SU-DHL-6 (cell line): ENCODE measurements at regions not wholly inside any gene's neighbourhood (a gene's known extent, or its start where the extent isn't known, plus 50 kb on each side); places are given as distances from the start of the nearest gene placed in this dataset.

Experiments
- H2AFZ ChIP-seq: fragments of 200-600 bp; sonication (generic); 2 replicates; pipeline ENCODE4 v1.6.1; 2014; ENCODE audit warnings: low read depth, mild to moderate bottlenecking, moderate library complexity, mixed read lengths, antibody characterized with exemption, low read length; ENCODE audit not compliant: severe bottlenecking
- H3F3A ChIP-seq: fragments of 200-600 bp; shearing (Covaris generic); 2 replicates; pipeline ENCODE4 v1.6.0; 2016; ENCODE audit warnings: antibody characterized with exemption, mild to moderate bottlenecking; ENCODE audit not compliant: insufficient read depth
- H3K27ac ChIP-seq: fragments of 200-600 bp; sonication (generic); 2 replicates; pipeline ENCODE4 v1.5.1; 2016; ENCODE audit warnings: low read depth, mild to moderate bottlenecking, low read length, moderate library complexity, mixed read lengths
- H3K27me3 ChIP-seq: fragments of 200-600 bp; sonication (generic), shearing (Covaris generic); 2 replicates; pipeline ENCODE4 v1.6.0; 2014; ENCODE audit warnings: mild to moderate bottlenecking, low read length
- H3K36me3 ChIP-seq: fragments of 200-600 bp; sonication (generic); 2 replicates; pipeline ENCODE4 v1.6.1; 2014; ENCODE audit warnings: mild to moderate bottlenecking, low read length, mixed read lengths
- H3K4me2 ChIP-seq: fragments of 300-600, 200-600 bp; shearing (Covaris generic), sonication (generic); 2 replicates; pipeline ENCODE4 v1.6.0; 2014; ENCODE audit warnings: low read length, low read depth, mild to moderate bottlenecking; ENCODE audit not compliant: poor library complexity, severe bottlenecking
- H3K4me3 ChIP-seq: fragments of 200-600 bp; sonication (generic); 2 replicates; pipeline ENCODE4 v1.5.1; 2014; ENCODE audit warnings: antibody characterized with exemption, low read length, mild to moderate bottlenecking, mixed read lengths; ENCODE audit not compliant: insufficient read depth, poor library complexity, severe bottlenecking
- H3K79me2 ChIP-seq: fragments of 200-600 bp; sonication (generic); 2 replicates; pipeline ENCODE4 v1.6.1; 2014; ENCODE audit warnings: mild to moderate bottlenecking, low read length, moderate library complexity; ENCODE audit not compliant: insufficient read depth
- H3K9ac ChIP-seq: fragments of 200-600 bp; sonication (generic); 2 replicates; pipeline ENCODE4 v1.7.0; 2014; ENCODE audit warnings: mild to moderate bottlenecking, low read length
- H3K9me2 ChIP-seq: fragments of 200-600 bp; sonication (generic); replicated peaks from 2 replicates; pipeline ENCODE4 v1.6.1; 2014; ENCODE audit warnings: low read length; ENCODE audit not compliant: insufficient read depth
- H3K9me3 ChIP-seq: fragments of 200-600 bp; sonication (generic); 2 replicates; pipeline ENCODE4 v1.6.1; 2014; ENCODE audit warnings: low read length, mixed read lengths; ENCODE audit not compliant: insufficient read depth
- H4K20me1 ChIP-seq: fragments of 200-600 bp; sonication (generic); 2 replicates; pipeline ENCODE4 v1.6.1; 2014; ENCODE audit warnings: low read depth, mild to moderate bottlenecking, antibody characterized with exemption, low read length, moderate library complexity, mixed read lengths
- EZH2phosphoT487 ChIP-seq: fragments of 200-600 bp; sonication (generic), shearing (Covaris generic); conservative IDR thresholded peaks from 2 replicates; pipeline ENCODE4 v1.6.1; 2018; ENCODE audit warnings: mild to moderate bottlenecking, antibody characterized with exemption, low read length, moderate library complexity, mixed read lengths
- TF ChIP-seq, protein P1 (sequence below): fragments of 200-600 bp; sonication (generic); IDR thresholded peaks from one replicate; pipeline ENCODE4 v1.5.1; 2017; ENCODE audit warnings: antibody characterized with exemption, mild to moderate bottlenecking, low read length, moderate library complexity; ENCODE audit not compliant: insufficient read depth, poor library complexity, severe bottlenecking

DNA sequence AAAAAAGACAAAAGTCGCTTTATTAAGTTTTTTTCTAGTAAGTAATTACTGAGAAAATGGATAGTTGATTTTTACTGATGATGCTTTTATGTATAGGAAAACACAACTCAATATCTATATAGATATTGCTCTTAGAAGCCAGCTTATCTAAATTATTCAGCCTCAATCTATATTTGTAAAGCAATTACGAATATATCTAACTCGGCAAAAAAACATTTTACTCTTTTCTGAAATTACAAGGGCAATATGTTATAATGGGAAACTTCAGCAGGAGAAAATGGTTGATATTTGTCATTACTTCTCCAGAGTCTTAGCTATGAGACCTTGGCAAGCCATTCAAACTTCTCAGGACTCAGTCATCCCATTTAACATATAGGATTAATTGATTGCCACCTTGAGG is 228.5 kb downstream of the SLC7A11 start:
- H3K79me2 ChIP-seq: no peaks in the 10 kb centered on the region
- H3F3A ChIP-seq: no peaks in the 10 kb centered on the region
- H3K4me3 ChIP-seq: no peak overlapping the region
- no peak overlapping the region for H3K4me2 ChIP-seq
- H3K27ac ChIP-seq: no peak overlapping the region
- no peak overlapping the region for H2AFZ ChIP-seq
- H3K27me3 ChIP-seq: no peaks in the 10 kb centered on the region
- no peak overlapping the region for H3K9ac ChIP-seq
- H3K9me2 ChIP-seq: no peaks in the 10 kb centered on the region
- no peaks in the 10 kb centered on the region for H3K36me3 ChIP-seq
- no peaks in the 10 kb centered on the region for H4K20me1 ChIP-seq
- no peaks in the 10 kb centered on the region for H3K9me3 ChIP-seq
- no peak for TF ChIP-seq EZH2phosphoT487
- TF ChIP-seq, protein P1, sequence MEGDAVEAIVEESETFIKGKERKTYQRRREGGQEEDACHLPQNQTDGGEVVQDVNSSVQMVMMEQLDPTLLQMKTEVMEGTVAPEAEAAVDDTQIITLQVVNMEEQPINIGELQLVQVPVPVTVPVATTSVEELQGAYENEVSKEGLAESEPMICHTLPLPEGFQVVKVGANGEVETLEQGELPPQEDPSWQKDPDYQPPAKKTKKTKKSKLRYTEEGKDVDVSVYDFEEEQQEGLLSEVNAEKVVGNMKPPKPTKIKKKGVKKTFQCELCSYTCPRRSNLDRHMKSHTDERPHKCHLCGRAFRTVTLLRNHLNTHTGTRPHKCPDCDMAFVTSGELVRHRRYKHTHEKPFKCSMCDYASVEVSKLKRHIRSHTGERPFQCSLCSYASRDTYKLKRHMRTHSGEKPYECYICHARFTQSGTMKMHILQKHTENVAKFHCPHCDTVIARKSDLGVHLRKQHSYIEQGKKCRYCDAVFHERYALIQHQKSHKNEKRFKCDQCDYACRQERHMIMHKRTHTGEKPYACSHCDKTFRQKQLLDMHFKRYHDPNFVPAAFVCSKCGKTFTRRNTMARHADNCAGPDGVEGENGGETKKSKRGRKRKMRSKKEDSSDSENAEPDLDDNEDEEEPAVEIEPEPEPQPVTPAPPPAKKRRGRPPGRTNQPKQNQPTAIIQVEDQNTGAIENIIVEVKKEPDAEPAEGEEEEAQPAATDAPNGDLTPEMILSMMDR: no peak

DNA sequence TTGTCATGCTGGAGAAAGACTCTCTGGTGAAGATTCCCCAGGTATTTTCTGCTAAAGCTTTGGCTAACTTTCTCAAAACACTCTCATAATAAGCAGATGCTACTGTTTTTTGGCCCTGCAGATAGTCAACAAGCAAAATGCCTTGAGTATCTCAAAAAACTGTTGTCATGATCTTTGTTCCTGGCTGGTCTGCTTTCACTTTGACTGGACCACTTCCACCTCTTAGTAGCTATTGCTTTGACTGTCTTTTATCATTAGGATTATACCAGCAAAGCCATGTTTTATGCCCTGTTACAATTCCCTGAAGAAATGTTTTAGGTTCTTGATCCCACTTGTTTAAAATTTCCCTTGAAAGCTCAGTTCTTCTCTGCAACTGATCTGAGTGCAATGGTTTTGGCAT is 231.5 kb downstream of the SLC7A11 start:
- H3K27ac ChIP-seq: no peak overlapping the region
- no peaks in the 10 kb centered on the region for H3K9me2 ChIP-seq
- H3K4me2 ChIP-seq: no peak overlapping the region
- TF ChIP-seq, protein P1: no peak
- TF ChIP-seq EZH2phosphoT487: no peak
- H3K9me3 ChIP-seq: no peaks in the 10 kb centered on the region
- no peak overlapping the region for H2AFZ ChIP-seq
- H3K4me3 ChIP-seq: no peak overlapping the region
- no peak overlapping the region for H3K9ac ChIP-seq
- no peaks in the 10 kb centered on the region for H3K27me3 ChIP-seq
- H4K20me1 ChIP-seq: no peaks in the 10 kb centered on the region
- no peaks in the 10 kb centered on the region for H3F3A ChIP-seq
- H3K36me3 ChIP-seq: no peaks in the 10 kb centered on the region
- no peaks in the 10 kb centered on the region for H3K79me2 ChIP-seq

DNA sequence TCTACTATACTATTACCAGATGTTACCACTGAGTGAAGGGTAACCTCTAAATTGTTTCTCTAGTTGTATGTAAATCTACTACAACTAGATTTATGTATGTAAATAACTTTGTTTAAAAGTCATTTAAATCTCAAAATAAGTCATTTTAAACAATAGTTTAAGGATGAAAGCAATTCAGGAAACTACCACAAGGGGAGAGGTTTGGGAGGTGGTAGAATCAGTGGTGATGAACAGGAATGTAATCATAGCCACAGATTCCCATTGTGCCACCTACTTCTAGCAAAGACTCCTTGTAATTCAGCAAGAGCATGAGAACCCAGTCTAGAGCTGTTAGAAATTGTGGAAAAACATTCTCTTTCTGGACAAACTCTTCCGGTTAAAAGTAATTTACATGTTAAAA is 234.6 kb downstream of the SLC7A11 start:
- Histone ChIP-seq H3K9me2 (no peaks in the 10 kb centered on the region), H3K4me2 (no peak overlapping the region), H3K27me3 (no peaks in the 10 kb centered on the region), H3K9ac (no peak overlapping the region), H3K79me2 (no peaks in the 10 kb centered on the region), H3K36me3 (no peaks in the 10 kb centered on the region), H4K20me1 (no peaks in the 10 kb centered on the region), H3K4me3 (no peak overlapping the region), H3K27ac (no peak overlapping the region), H3F3A (no peaks in the 10 kb centered on the region), H2AFZ (no peak overlapping the region), H3K9me3 (no peaks in the 10 kb centered on the region)
- TF ChIP-seq, protein P1: no peak
- TF ChIP-seq EZH2phosphoT487: no peak
